B cell (primary cell): ENCODE measurements at regions not wholly inside any gene's neighbourhood (a gene's known extent, or its start where the extent isn't known, plus 50 kb on each side); places are given as distances from the start of the nearest gene placed in this dataset.

Source experiments
- ATAC-seq: fragments of 200-7000 bp; cut with Tn5 transposase; one replicate; pipeline ENCODE4 v1.10.0; 2021; ENCODE audit warnings: low read depth, mild to moderate bottlenecking, moderate number of reproducible peaks, moderate library complexity
- CTCF ChIA-PET: fragments of 350-600 bp; sonication (Branson Sonifier 250); formaldehyde crosslinking; loops from one replicate; lab custom pipeline; 2021; ENCODE audit warnings: antibody characterized with exemption, inconsistent platforms; lab: Charles Lee
- POLR2A ChIA-PET: fragments of 350-600 bp; sonication (Branson Sonifier 250); formaldehyde crosslinking; loops from one replicate; lab custom pipeline; 2021; ENCODE audit warnings: antibody characterized with exemption; lab: Charles Lee
- DNase-seq: peaks from one replicate; pipeline ENCODE4 v3.0.0; 2013
- H2AFZ ChIP-seq: 2 replicates; pipeline ENCODE4 v1.6.1; 2012; ENCODE audit warnings: mild to moderate bottlenecking, low read depth, low read length; ENCODE audit not compliant: insufficient read depth, poor library complexity, severe bottlenecking
- H3K27ac ChIP-seq, 2 donors: 1 replicate in 1 of 2; 2 replicates in 1 of 2; pipeline ENCODE4 v1.5.1; 2012 to 2013; ENCODE audit warnings: low read length in 2 of 2, mild to moderate bottlenecking in 2 of 2, moderate library complexity in 1 of 2
- H3K27me3 ChIP-seq, 4 experiments: fragments of 200-600 bp in 1 of 4; sonication (generic) in 1 of 4; replicated peaks in 1 of 4; 1 replicate in 2 of 4; 2 replicates in 2 of 4; pipeline versions ENCODE4 v1.6.1 to v1.7.0; 2013 to 2016; ENCODE audit warnings: low read length in 3 of 4, mild to moderate bottlenecking in 2 of 4, mixed read lengths in 1 of 4, moderate library complexity in 1 of 4; ENCODE audit not compliant: insufficient read depth in 4 of 4, control insufficient read depth in 3 of 4; ENCODE audit errors: control extremely low read depth in 1 of 4
- H3K36me3 ChIP-seq, 2 experiments: replicated peaks in 1 of 2; 1 replicate in 1 of 2; 2 replicates in 1 of 2; pipeline versions ENCODE4 v1.6.1 to v1.7.1; 2013; ENCODE audit warnings: low read length in 1 of 2; ENCODE audit not compliant: insufficient read depth in 2 of 2, control insufficient read depth in 1 of 2; ENCODE audit errors: control extremely low read depth in 1 of 2, extremely low read depth in 1 of 2
- H3K4me1 ChIP-seq, 2 donors: fragments of 200-600 bp in 1 of 2; sonication (generic) in 1 of 2; 1 replicate in 1 of 2; 2 replicates in 1 of 2; pipeline versions ENCODE4 v1.5.1 to v1.6.1; 2013 to 2017; ENCODE audit warnings: low read length in 2 of 2; ENCODE audit not compliant: control insufficient read depth in 2 of 2, insufficient read depth in 2 of 2
- H3K4me2 ChIP-seq: replicated peaks from 2 replicates; pipeline ENCODE3; 2012; ENCODE audit warnings: mild to moderate bottlenecking, low read depth, low read length; ENCODE audit not compliant: poor library complexity, severe bottlenecking
- H3K4me3 ChIP-seq, 5 experiments: fragments of 200-600 bp in 1 of 5; sonication (generic) in 1 of 5; 1 replicate in 3 of 5; 2 replicates in 2 of 5; pipeline versions ENCODE4 v1.5.1 to v1.7.0; 2011 to 2016; ENCODE audit warnings: low read length in 4 of 5, mild to moderate bottlenecking in 4 of 5, low read depth in 2 of 5, control low read depth in 1 of 5, moderate library complexity in 1 of 5; ENCODE audit not compliant: insufficient read depth in 1 of 5; ENCODE audit errors: control extremely low read depth in 1 of 5, extremely low read depth in 1 of 5
- H3K79me2 ChIP-seq: fragments of 200-600 bp; sonication (generic); one replicate; pipeline ENCODE4 v1.6.0; 2016; ENCODE audit warnings: low read length; ENCODE audit not compliant: control insufficient read depth, insufficient read depth
- H3K9ac ChIP-seq: fragments of 200-600 bp; sonication (generic); 2 replicates; pipeline ENCODE4 v1.6.1; 2017; ENCODE audit warnings: mild to moderate bottlenecking, low read length, moderate library complexity
- H3K9me3 ChIP-seq, 3 donors: one replicate each; pipeline versions ENCODE4 v1.6.1 to v1.7.1; 2013; ENCODE audit warnings: low read length in 2 of 3; ENCODE audit not compliant: control insufficient read depth in 2 of 3, insufficient read depth in 1 of 3; ENCODE audit errors: control extremely low read depth in 1 of 3
- H4K20me1 ChIP-seq: 2 replicates; pipeline ENCODE4 v1.6.0; 2012; ENCODE audit warnings: mild to moderate bottlenecking, low read length; ENCODE audit not compliant: insufficient read depth, control insufficient read depth, poor library complexity, severe bottlenecking
- H3K27ac Mint-ChIP-seq: one replicate; pipeline ENCODE4 v1.8.0; 2021; ENCODE audit warnings: mixed read lengths
- H3K27me3 Mint-ChIP-seq: one replicate; pipeline ENCODE4 v1.8.0; 2021; ENCODE audit warnings: mixed read lengths
- H3K4me1 Mint-ChIP-seq: one replicate; pipeline ENCODE4 v1.8.0; 2021; ENCODE audit warnings: mixed read lengths
- H3K4me3 Mint-ChIP-seq: one replicate; pipeline ENCODE4 v1.8.0; 2021; ENCODE audit warnings: mixed read lengths
- H3K9me3 Mint-ChIP-seq: one replicate; pipeline ENCODE4 v1.8.0; 2022; ENCODE audit warnings: mixed read lengths; ENCODE audit not compliant: insufficient read depth
- CTCF ChIP-seq: fragments of 200-600 bp; IDR thresholded peaks from one replicate; pipeline ENCODE4 v1.8.0; 2022; ENCODE audit warnings: antibody characterized with exemption, mild to moderate bottlenecking
- EZH2 ChIP-seq: IDR thresholded peaks from 2 replicates; pipeline ENCODE4 v1.6.1; 2012; ENCODE audit warnings: borderline replicate concordance, low read depth, mild to moderate bottlenecking, moderate library complexity, low read length; ENCODE audit not compliant: insufficient read depth, poor library complexity, severe bottlenecking
- intact Hi-C: fragments of 100-400 bp; cut with micrococcal nuclease; formaldehyde crosslinking; loops from one replicate; pipeline ENCODE4 v1.10.0; 2022

- no peak for DNase-seq
- Histone ChIP-seq H3K4me3 (no peak overlapping the region), H4K20me1 (no peaks in the 10 kb centered on the region), H3K4me2 (no peak overlapping the region), H3K4me1 (no peaks in the 10 kb centered on the region), H3K9me3 (peaks cover 0 to 3% (median 0%) of the 10 kb centered on the region in 3 donors), H2AFZ (no peak overlapping the region), H3K27ac (no peak overlapping the region), H3K36me3 (no peaks in the 10 kb centered on the region), H3K79me2 (no peaks in the 10 kb centered on the region), H3K9ac (no peak overlapping the region), H3K27me3 (no peaks in the 10 kb centered on the region)
- intact Hi-C loops = no loop called here
- no peak for TF ChIP-seq EZH2
- TF ChIP-seq CTCF = no peak
- H3K27ac Mint-ChIP-seq = no peak overlapping the region
- no peak for ATAC-seq
- ChIA-PET CTCF (no interaction called here), POLR2A (no interaction called here)
- no peaks in the 10 kb centered on the region for H3K27me3 Mint-ChIP-seq
- no peaks in the 10 kb centered on the region for H3K4me1 Mint-ChIP-seq
- H3K4me3 Mint-ChIP-seq = no peak overlapping the region
- peaks cover 6% of the 10 kb centered on the region for H3K9me3 Mint-ChIP-seq
Observed at GRCh38 chr2:22521620-22522019, 863.4 kb upstream of the KLHL29 start.

- Mint-ChIP-seq H3K4me3 (no peak overlapping the region), H3K27ac (no peak overlapping the region), H3K9me3 (peaks cover 7% of the 10 kb centered on the region), H3K27me3 (no peaks in the 10 kb centered on the region), H3K4me1 (no peaks in the 10 kb centered on the region)
- H3K9me3 ChIP-seq = no peaks in the 10 kb centered on the region
- H3K4me3 ChIP-seq = no peak overlapping the region
- H3K79me2 ChIP-seq = no peaks in the 10 kb centered on the region
- H3K36me3 ChIP-seq = no peaks in the 10 kb centered on the region
- no peak for ATAC-seq
- ChIA-PET POLR2A (no interaction called here), CTCF (no interaction called here)
- no peak for DNase-seq
- intact Hi-C loops = no loop called here
- H3K4me2 ChIP-seq = no peak overlapping the region
- H4K20me1 ChIP-seq = no peaks in the 10 kb centered on the region
- no peaks in the 10 kb centered on the region for H3K27me3 ChIP-seq
- H2AFZ ChIP-seq = no peak overlapping the region
- no peak for TF ChIP-seq EZH2
- no peak for TF ChIP-seq CTCF
- H3K9ac ChIP-seq = no peak overlapping the region
- H3K4me1 ChIP-seq = no peaks in the 10 kb centered on the region
- H3K27ac ChIP-seq = no peak overlapping the region
Observed at GRCh38 chr2:22525681-22526080, 859.3 kb upstream of the KLHL29 start.
